GM19438 (cell line): ENCODE measurements at regions not wholly inside any gene's neighbourhood (a gene's known extent, or its start where the extent isn't known, plus 50 kb on each side); places are given as distances from the start of the nearest gene placed in this dataset.
"Not testable (repeated sequence)": the region's sequence is repeated elsewhere in the genome, so short reads cannot be mapped to it uniquely, and the experiment has no call there.

Experiments used
- ATAC-seq: cut with Tn5 transposase; IDR thresholded peaks from one replicate; pipeline ENCODE4 v1.9.1; 2021; ENCODE audit warnings: low read depth; ENCODE audit not compliant: unreplicated experiment

GRCh38 chr7:155945670-155946325 lies 133.5 kb upstream of the SHH start:
- no peak for ATAC-seq

GRCh38 chr7:155944901-155945300 lies 132.6 kb upstream of the SHH start:
- no peak for ATAC-seq

DNA sequence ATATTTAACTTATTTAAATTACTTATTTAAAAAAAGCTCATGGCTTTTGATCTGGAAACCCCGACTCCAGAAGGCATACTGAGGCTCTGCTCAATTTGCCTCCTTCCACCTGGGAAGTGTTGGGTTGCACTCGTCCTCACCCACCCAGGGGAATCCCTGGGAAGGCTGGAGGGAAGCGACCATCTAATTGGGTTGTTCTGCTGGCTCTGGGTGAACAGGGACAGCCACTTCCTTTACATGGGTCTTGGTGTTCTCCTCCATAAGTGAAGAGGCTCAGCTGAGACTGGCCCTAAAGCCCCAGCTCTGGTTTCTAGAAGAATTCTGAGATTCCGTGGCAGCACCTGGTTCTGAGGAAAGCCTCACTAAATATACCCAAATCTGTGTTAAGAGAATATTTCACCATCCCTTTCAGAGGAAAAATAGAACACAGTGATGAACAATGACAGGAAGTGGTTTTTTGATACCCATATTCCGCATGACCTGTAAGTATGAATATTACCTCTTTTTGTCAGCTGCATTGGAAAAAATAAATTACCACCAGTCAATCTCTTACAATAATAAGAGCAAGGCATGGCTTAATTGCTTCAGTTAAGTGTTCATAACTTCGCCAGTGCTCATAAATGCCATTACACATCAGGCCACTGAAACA lies 131.1 kb upstream of the SHH start:
- no peak for ATAC-seq

- no peak for ATAC-seq
These were observed 130.1 kb upstream of the SHH start for GRCh38 chr7:155942226-155942950.

GRCh38 chr7:155941688-155942087 lies 129.4 kb upstream of the SHH start:
- no peak for ATAC-seq

DNA sequence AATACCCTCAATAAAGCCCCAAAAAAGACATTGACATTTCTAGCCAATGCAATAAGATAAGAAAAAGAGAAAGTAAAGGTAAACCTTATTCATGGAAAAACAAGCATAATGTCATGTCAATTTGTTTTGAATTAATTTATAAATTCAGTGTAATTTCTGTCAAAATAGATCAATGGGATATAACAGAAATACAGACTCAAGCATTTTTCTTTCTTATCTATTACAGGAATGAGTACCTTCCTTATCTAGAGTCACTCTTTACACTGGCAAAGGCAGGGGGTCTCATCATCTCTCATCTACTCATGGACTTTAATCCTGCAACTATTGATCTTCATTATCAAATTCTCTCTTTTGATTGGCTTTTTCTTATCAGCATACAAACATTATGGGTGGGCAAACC lies 127.1 kb upstream of the SHH start:
- no peak for ATAC-seq

DNA sequence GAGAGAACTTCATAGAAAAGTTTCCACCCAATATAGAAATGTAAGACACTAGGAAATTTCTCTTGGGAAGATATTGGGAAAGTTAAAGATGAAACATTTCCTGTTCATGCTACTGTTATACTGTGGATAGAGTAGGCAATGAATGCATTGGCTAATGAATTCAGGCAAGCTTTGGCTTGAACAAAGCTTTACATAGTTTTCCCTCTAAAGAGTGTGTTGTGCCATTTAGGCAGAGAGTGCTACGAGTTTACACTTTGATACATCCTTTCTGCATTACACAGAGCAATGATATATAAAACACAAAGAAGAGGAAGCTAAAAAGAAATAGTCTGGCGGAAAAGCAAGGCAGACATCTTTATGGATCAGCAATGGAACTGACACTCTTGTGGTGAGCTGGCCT lies 125.9 kb upstream of the SHH start:
- ATAC-seq = no peak

DNA sequence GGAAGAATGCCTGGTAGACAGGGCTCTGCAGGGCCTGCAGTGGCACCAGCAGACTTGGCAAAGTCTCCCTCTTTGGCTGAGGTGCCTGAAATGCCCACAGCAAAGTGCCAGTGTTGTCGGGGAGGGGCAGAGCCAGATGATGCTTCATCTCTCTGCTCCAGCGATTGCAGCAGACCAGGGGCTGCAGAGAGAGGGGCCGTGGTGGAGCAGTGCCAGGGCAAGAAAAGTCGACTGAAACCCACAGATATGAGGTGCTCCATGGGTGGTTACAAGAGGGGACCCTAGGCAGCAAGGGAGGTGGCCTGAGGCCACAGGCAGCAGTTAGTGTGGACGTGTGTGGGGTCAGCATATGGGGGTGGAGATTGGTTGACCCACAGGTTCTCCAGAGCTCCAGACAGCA lies 123.5 kb upstream of the SHH start:
- ATAC-seq = no peak

- ATAC-seq = no peak
These were observed 122.8 kb upstream of the SHH start for GRCh38 chr7:155935005-155935557.

DNA sequence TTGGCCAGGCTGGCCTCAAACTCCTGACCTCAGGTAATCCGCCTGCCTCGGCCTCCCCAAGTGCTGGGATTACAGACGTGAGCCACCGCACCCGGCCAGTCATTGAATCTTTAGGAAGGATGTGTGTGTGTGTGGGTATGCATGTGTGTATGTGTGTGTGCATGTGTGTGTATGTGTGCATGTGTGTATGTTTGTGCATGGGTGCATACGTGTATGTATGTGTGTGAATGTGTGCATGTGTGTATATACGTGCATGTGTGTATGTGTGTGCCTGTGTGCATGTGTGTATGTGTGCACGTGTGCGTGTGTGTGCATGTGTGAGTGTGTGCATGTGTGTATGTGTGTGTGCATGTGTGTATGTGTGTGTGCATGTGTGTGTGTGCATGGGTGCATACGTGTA lies 120.1 kb upstream of the SHH start:
- ATAC-seq = not testable (repeated sequence)

DNA sequence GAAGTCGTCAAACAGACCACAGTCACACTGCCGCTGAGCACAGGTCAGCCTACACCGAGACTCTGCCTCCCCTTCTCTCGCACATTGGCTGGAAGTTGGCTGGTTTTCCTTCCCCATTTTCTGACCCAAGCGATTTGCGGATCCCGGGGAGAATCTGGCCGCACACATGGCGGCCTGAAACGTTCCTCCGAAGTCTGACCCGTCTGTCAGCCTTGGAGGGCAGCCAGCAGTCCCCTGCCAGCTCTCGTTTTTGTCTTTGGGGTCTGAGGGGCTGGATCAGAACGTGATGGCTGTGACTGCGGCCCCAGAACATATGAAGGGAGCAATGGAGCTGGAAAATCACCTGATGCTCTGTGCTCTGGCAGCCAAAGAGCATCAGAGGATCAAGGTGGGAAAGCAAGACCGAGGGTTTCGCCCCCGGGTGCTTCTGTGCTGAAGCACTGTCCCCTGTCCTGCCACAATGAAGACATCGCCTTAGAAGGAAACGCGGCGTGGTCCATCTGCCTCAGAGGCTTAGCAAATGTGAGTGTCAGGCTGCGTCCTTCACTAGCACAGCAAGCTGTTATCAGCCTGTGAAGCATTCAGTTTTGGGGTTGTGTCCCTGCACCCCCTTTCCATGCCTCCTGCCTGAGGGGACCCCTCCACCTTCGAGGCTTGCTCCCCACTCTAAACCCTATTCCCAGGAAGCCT lies 119.3 kb upstream of the SHH start:
- ATAC-seq = no peak

- no peak for ATAC-seq
These were observed 118.3 kb upstream of the SHH start for GRCh38 chr7:155930527-155930926.

GRCh38 chr7:155930061-155930460 lies 117.8 kb upstream of the SHH start:
- ATAC-seq = no peak

GRCh38 chr7:155928583-155928982 lies 116.3 kb upstream of the SHH start:
- ATAC-seq = no peak

- no peak for ATAC-seq
These were observed 115.6 kb upstream of the SHH start for GRCh38 chr7:155927905-155928304.

- no peak for ATAC-seq
These were observed 113.4 kb upstream of the SHH start for GRCh38 chr7:155925682-155926081.

DNA sequence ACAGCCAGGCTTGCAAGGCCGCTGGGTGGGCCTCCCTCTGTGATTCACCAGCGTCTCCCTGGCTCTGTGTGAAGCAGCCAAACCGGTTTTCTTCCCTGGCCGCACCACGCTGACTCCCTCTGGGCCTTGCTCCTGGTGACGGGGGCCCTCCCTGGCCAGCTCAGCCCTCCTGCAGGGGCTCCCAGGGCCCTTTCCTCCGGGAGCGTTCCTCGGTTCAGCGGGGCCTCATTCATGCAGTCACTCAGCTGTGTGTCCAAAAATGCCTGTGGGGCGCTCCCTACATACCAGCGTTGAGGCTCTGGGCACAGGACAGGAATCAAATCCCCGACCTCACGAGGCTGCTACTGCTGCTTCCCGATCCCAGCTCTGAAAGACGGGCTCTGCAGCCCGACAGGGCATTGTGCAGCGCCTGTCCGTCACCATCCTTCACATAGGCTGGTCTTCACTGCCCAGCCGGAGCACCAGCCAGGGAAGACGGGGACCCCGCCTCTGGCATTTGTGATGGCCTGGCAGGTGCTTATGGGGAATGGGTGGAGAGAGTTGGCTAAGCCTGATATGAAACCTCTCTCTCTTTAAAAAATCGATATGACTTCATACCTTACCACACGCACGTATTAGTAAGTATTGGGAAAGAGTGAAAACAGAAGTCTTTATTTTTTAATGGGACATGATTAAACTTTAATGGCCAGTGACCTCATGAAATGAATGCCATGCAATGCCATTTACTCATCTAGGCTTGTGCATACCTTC lies 110.0 kb upstream of the SHH start:
- no peak for ATAC-seq

- no peak for ATAC-seq
These were observed 109.5 kb upstream of the SHH start for GRCh38 chr7:155921804-155922066.

- ATAC-seq = no peak
These were observed 109.0 kb upstream of the SHH start for GRCh38 chr7:155921086-155921803.

DNA sequence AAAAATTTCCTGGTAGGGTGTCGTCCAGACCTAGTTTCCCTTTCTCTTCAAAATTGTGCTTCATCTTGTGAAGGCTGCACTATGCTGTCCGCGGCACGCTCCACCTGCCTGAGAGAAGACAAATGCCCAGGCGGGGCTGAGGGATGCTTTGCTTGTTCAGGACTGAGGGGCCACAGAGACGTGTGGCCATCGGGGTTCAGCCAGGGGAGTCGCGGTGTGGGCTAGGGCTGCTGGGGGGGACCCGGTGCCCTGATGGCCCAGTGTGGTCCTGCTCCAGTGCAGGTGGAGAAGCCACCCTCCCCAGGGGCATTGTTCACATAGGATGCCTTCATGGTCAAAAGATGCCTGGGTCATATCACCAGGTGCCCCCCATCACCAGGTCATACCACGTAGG lies 107.8 kb upstream of the SHH start:
- no peak for ATAC-seq
